GM23338 (cell line): ENCODE measurements at regions not wholly inside any gene's neighbourhood (a gene's known extent, or its start where the extent isn't known, plus 50 kb on each side); places are given as distances from the start of the nearest gene placed in this dataset.

Experiments used
- CTCF ChIP-seq, 2 experiments: fragments of 200-600 bp in 1 of 2; sonication (generic) in 1 of 2; conservative IDR thresholded peaks; 2 replicates each; pipeline versions ENCODE4 v1.5.1 to v1.6.1; 2016 to 2017; ENCODE audit warnings: antibody characterized with exemption in 2 of 2, low read depth in 2 of 2, mild to moderate bottlenecking in 2 of 2, moderate library complexity in 1 of 2
- EZH2 ChIP-seq: fragments of 200-600 bp; sonication (generic); IDR thresholded peaks from one replicate; pipeline ENCODE4 v1.8.0; 2017; ENCODE audit warnings: antibody characterized with exemption, mild to moderate bottlenecking, low read depth; ENCODE audit not compliant: unreplicated experiment
- EZH2phosphoT487 ChIP-seq: fragments of 200-600 bp; sonication (generic); IDR thresholded peaks from one replicate; pipeline ENCODE4 v1.8.1; 2018; ENCODE audit warnings: antibody characterized with exemption; ENCODE audit not compliant: unreplicated experiment
- POLR2AphosphoS5 ChIP-seq: IDR thresholded peaks from 2 replicates; pipeline ENCODE4 v1.6.1; 2016; ENCODE audit warnings: antibody characterized with exemption, low read depth
- ZNF114 ChIP-seq: fragments of 250-450 bp; sonication (Bioruptor Pico); IDR thresholded peaks from 2 replicates; pipeline ENCODE4 v1.5.0; 2020; ENCODE audit warnings: mild to moderate bottlenecking, moderate library complexity

GRCh38 chr1:98498651-98499050, 162.9 kb upstream of the SNX7 start:
- TF ChIP-seq CTCF (conservative IDR thresholded peaks at IDR 0.05; ENCODE audit: low read depth in 2 of 2) (no peak), ZNF114 (CRISPR knock-in tag) (no peak), POLR2AphosphoS5 (no peak), EZH2 (no peak), EZH2phosphoT487 (no peak)
